Dedifferentiated amniotic fluid mesenchymal stem cell (primary cell): ENCODE measurements at regions not wholly inside any gene's neighbourhood (a gene's known extent, or its start where the extent isn't known, plus 50 kb on each side); places are given as distances from the start of the nearest gene placed in this dataset.
"Not testable (repeated sequence)": the region's sequence is repeated elsewhere in the genome, so short reads cannot be mapped to it uniquely, and the experiment has no call there.

Source experiments
- DNase-seq: peaks from one replicate; pipeline ENCODE4 v3.0.0-alpha.2; 2016; ENCODE audit errors: extremely low spot score

GRCh38 chr16:15204571-15204970, 110.5 kb upstream of the RRN3 start:
- DNase-seq: not testable (repeated sequence)

GRCh38 chr16:15192813-15193212, 98.7 kb upstream of the RRN3 start:
- DNase-seq: not testable (repeated sequence)

- not testable (repeated sequence) for DNase-seq
These were observed 98.1 kb upstream of the RRN3 start for GRCh38 chr16:15192197-15192596.

- DNase-seq: not testable (repeated sequence)
These were observed 95.4 kb upstream of the RRN3 start for GRCh38 chr16:15189478-15189877.
